ENCODE measurements at regions not wholly inside any gene's neighbourhood (a gene's known extent, or its start where the extent isn't known, plus 50 kb on each side); places are given as distances from the start of the nearest gene placed in this dataset.
A peak's percentile ranks its signal among the peaks of the same experiment; 100 is the strongest.

DNA sequence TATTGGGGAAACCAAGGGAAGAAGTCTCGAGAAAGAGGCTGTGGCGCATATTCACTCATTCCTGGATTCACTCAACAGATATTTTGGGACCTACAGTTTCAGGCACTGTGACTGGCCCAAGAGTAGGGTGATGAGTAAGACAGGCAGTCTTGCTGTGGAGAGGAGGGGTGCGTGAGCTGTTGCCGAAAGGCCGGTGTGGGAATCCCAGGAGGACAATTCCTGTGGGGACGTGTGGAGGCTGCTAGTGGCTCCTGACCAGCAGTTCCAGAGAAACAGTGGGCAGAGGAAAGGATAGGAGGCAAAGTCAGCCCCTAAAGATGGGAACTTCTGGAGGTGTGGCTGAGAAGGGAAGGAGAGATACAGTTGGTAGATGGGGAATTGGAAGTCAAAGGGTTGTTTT is 59.3 kb upstream of the GRB10 start:
- Histone ChIP-seq H4K20me1 (ENCODE audit: control insufficient read depth, extremely low read depth, insufficient read depth, low read length) (no peaks in the 10 kb centered on the region), H2AFZ (ENCODE audit: low read length) (no peak overlapping the region), H3K36me3 (ENCODE audit: control insufficient read depth, insufficient read depth, low read length) (no peaks in the 10 kb centered on the region), H3K27ac (ENCODE audit: insufficient read depth, low read length) (no peak overlapping the region), H3K4me2 (ENCODE audit: extremely low read depth, insufficient read depth, low read length) (no peak overlapping the region), H3K9me3 (ENCODE audit: control insufficient read depth, insufficient read depth, low read depth, low read length) (no peaks in the 10 kb centered on the region), H3K27me3 (ENCODE audit: control insufficient read depth, insufficient read depth, low read length) (no peaks in the 10 kb centered on the region), H3K4me1 (ENCODE audit: control insufficient read depth, extremely low read depth, insufficient read depth, low read length) (peaks cover 5% of the 10 kb centered on the region), H3K4me3 (replicated peaks in 1 of 4; ENCODE audit: control extremely low read depth in 1 of 4, insufficient read depth in 1 of 4, low read depth in 3 of 4, low read length in 4 of 4) (no peak overlapping the region), H3K79me2 (ENCODE audit: control insufficient read depth, insufficient read depth, low read length) (no peaks in the 10 kb centered on the region), H3K9ac (ENCODE audit: insufficient read depth, low read length) (no peak overlapping the region)
- TF ChIP-seq, protein P1, sequence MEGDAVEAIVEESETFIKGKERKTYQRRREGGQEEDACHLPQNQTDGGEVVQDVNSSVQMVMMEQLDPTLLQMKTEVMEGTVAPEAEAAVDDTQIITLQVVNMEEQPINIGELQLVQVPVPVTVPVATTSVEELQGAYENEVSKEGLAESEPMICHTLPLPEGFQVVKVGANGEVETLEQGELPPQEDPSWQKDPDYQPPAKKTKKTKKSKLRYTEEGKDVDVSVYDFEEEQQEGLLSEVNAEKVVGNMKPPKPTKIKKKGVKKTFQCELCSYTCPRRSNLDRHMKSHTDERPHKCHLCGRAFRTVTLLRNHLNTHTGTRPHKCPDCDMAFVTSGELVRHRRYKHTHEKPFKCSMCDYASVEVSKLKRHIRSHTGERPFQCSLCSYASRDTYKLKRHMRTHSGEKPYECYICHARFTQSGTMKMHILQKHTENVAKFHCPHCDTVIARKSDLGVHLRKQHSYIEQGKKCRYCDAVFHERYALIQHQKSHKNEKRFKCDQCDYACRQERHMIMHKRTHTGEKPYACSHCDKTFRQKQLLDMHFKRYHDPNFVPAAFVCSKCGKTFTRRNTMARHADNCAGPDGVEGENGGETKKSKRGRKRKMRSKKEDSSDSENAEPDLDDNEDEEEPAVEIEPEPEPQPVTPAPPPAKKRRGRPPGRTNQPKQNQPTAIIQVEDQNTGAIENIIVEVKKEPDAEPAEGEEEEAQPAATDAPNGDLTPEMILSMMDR (conservative IDR thresholded peaks at IDR 0.05 in 1 of 2, IDR thresholded peaks at IDR 0.05 in 1 of 2; ENCODE audit: low read depth in 1 of 2, low read length in 2 of 2) = no peak
- no peak for DNase-seq (ENCODE audit: low read depth in 2 of 2)

DNA sequence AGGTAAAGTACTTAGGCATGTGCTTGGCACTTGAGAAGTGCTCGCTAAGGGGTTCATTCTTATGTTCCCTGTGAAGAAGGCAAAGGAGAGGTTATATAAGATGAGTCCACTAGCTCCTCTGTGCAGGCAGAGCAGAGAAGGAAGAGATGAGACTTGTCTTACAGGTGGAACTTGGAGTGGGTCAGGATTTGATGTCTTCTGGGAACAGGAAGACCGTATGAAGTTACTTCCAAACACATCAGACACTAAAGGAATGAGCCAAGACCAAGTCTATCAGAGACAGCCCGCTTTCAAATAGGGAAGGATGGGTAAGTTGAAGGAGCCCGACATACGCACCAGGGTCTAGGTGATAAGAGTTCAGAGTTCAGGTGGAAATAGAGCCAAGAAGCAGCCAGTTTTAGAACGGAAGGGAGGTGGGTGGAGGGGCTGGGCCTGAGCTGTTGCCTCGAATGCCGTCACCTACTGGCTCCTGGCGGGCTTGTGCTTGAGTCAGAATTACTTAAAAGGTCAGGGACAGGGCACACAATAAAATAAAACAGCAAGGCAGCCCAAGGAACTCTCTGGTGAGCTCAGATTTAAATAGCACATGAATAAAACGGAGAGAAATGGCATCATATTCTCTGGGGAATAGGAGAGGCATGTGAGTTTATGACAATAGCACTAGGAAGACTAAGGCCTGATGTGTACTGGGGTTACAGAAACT is 56.1 kb upstream of the GRB10 start:
- Histone ChIP-seq H3K4me2 (ENCODE audit: extremely low read depth, insufficient read depth, low read length) (peak overlapping the region; percentile 52), H3K9ac (ENCODE audit: insufficient read depth, low read length) (no peak overlapping the region), H3K27ac (ENCODE audit: insufficient read depth, low read length) (peak overlapping the region; percentile 54)

DNA sequence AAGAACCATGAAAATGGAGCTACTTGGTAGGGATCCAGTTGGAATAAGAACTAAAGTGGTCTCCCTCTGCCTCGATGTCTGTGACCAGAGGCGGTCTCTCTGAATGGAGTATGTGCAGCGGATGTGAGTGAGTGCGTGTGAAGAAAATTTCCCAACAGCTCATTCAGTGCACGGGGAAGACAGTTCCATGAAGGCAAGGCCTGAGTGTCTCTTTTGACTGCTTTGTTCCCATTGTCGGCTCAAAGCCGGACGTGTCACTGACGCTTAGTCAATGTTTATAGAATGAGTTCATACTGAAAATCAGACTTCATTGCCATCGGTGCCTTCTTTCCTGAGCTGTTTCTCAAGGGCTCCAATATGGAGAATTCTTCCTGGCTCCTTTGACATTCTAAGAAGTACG is 55.3 kb upstream of the GRB10 start:
- Histone ChIP-seq H3K27me3 (ENCODE audit: control insufficient read depth, insufficient read depth, low read length) (no peaks in the 10 kb centered on the region), H3K4me3 (replicated peaks in 1 of 4; ENCODE audit: control extremely low read depth in 1 of 4, insufficient read depth in 1 of 4, low read depth in 3 of 4, low read length in 4 of 4) (no peak overlapping the region), H3K36me3 (ENCODE audit: control insufficient read depth, insufficient read depth, low read length) (no peaks in the 10 kb centered on the region), H3K9me3 (ENCODE audit: control insufficient read depth, insufficient read depth, low read depth, low read length) (no peaks in the 10 kb centered on the region), H3K79me2 (ENCODE audit: control insufficient read depth, insufficient read depth, low read length) (no peaks in the 10 kb centered on the region), H4K20me1 (ENCODE audit: control insufficient read depth, extremely low read depth, insufficient read depth, low read length) (no peaks in the 10 kb centered on the region), H2AFZ (ENCODE audit: low read length) (peak overlapping the region; percentile 43), H3K4me1 (ENCODE audit: control insufficient read depth, extremely low read depth, insufficient read depth, low read length) (peaks cover 12% of the 10 kb centered on the region), H3K9ac (ENCODE audit: insufficient read depth, low read length) (no peak overlapping the region), H3K4me2 (ENCODE audit: extremely low read depth, insufficient read depth, low read length) (peak overlapping the region; percentile 69), H3K27ac (ENCODE audit: insufficient read depth, low read length) (peak overlapping the region; percentile 54)
- TF ChIP-seq EZH2 (IDR thresholded peaks at IDR 0.05; ENCODE audit: low read length, missing control alignments) = no peak
- TF ChIP-seq, protein P1 (conservative IDR thresholded peaks at IDR 0.05 in 1 of 2, IDR thresholded peaks at IDR 0.05 in 1 of 2; ENCODE audit: low read depth in 1 of 2, low read length in 2 of 2) = no peak
- peak; percentile 77 to 93 for DNase-seq (ENCODE audit: low read depth in 2 of 2)

More for the DNA sequence above, 56.1 kb upstream of the GRB10 start:
- peak; percentile 66 to 92 for DNase-seq (ENCODE audit: low read depth in 2 of 2)
- H3K27me3 ChIP-seq (ENCODE audit: control insufficient read depth, insufficient read depth, low read length) = no peaks in the 10 kb centered on the region
- no peak overlapping the region for H3K4me3 ChIP-seq (replicated peaks in 1 of 4; ENCODE audit: control extremely low read depth in 1 of 4, insufficient read depth in 1 of 4, low read depth in 3 of 4, low read length in 4 of 4)
- H4K20me1 ChIP-seq (ENCODE audit: control insufficient read depth, extremely low read depth, insufficient read depth, low read length) = no peaks in the 10 kb centered on the region
- no peaks in the 10 kb centered on the region for H3K36me3 ChIP-seq (ENCODE audit: control insufficient read depth, insufficient read depth, low read length)
- no peaks in the 10 kb centered on the region for H3K79me2 ChIP-seq (ENCODE audit: control insufficient read depth, insufficient read depth, low read length)
- no peak for TF ChIP-seq EZH2 (IDR thresholded peaks at IDR 0.05; ENCODE audit: low read length, missing control alignments)
- TF ChIP-seq, protein P1 (conservative IDR thresholded peaks at IDR 0.05 in 1 of 2, IDR thresholded peaks at IDR 0.05 in 1 of 2; ENCODE audit: low read depth in 1 of 2, low read length in 2 of 2) = no peak
- H3K9me3 ChIP-seq (ENCODE audit: control insufficient read depth, insufficient read depth, low read depth, low read length) = no peaks in the 10 kb centered on the region
- H3K4me1 ChIP-seq (ENCODE audit: control insufficient read depth, extremely low read depth, insufficient read depth, low read length) = peaks cover 5% of the 10 kb centered on the region
- no peak overlapping the region for H2AFZ ChIP-seq (ENCODE audit: low read length)

Data from fibroblast of lung (primary cell).